MCF 10A (cell line): ENCODE measurements at regions not wholly inside any gene's neighbourhood (a gene's known extent, or its start where the extent isn't known, plus 50 kb on each side); places are given as distances from the start of the nearest gene placed in this dataset.
"Not testable (repeated sequence)": the region's sequence is repeated elsewhere in the genome, so short reads cannot be mapped to it uniquely, and the experiment has no call there.

Experiments used
- BruUV-seq: library from RNA; stranded (reverse); fragments of 400-500 nt; replicated peaks from 2 replicates; lab custom pipeline; 2021; lab: Mats Ljungman, UMichigan
- CTCF ChIA-PET: fragments of 300-600 bp; sonication (Branson Sonifier 250); formaldehyde crosslinking; extraction: SDS; loops from one replicate; lab custom pipeline; 2021; ENCODE audit warnings: antibody characterized with exemption, inconsistent platforms; lab: Yijun Ruan, JAX
- POLR2A ChIA-PET: fragments of 300-600, 350-650 bp; sonication (Branson Sonifier 250); formaldehyde crosslinking; extraction: SDS; loops from one replicate; lab custom pipeline; 2020; ENCODE audit warnings: antibody characterized with exemption, inconsistent platforms; lab: Yijun Ruan, JAX
- DNase-seq: peaks from one replicate; pipeline ENCODE4 v3.0.0-alpha.2; 2018; ENCODE audit not compliant: unreplicated experiment
- H3K27ac Mint-ChIP-seq: one replicate; pipeline ENCODE4 v1.8.0; 2022; ENCODE audit warnings: mild to moderate bottlenecking, low read depth, mixed read lengths; ENCODE audit not compliant: unreplicated experiment
- H3K27me3 Mint-ChIP-seq: one replicate; pipeline ENCODE4 v1.8.0; 2022; ENCODE audit warnings: mixed read lengths; ENCODE audit not compliant: insufficient read depth, unreplicated experiment
- H3K36me3 Mint-ChIP-seq: one replicate; pipeline ENCODE4 v1.8.0; 2022; ENCODE audit warnings: mild to moderate bottlenecking, moderate library complexity, mixed read lengths; ENCODE audit not compliant: insufficient read depth, unreplicated experiment
- H3K4me1 Mint-ChIP-seq: one replicate; pipeline ENCODE4 v1.8.0; 2022; ENCODE audit warnings: mixed read lengths; ENCODE audit not compliant: insufficient read depth, unreplicated experiment
- H3K4me3 Mint-ChIP-seq: one replicate; pipeline ENCODE4 v1.8.0; 2022; ENCODE audit warnings: mild to moderate bottlenecking, moderate library complexity, mixed read lengths; ENCODE audit not compliant: unreplicated experiment
- H3K9me3 Mint-ChIP-seq: one replicate; pipeline ENCODE4 v1.8.0; 2022; ENCODE audit warnings: mixed read lengths; ENCODE audit not compliant: unreplicated experiment
- intact Hi-C: fragments of 100-400 bp; cut with micrococcal nuclease; formaldehyde crosslinking; loops from 2 replicates; pipeline ENCODE4 v1.14.1; 2022
- TF ChIP-seq, protein P1 (sequence below): fragments of 200-600 bp; IDR thresholded peaks from one replicate; pipeline ENCODE4 v1.8.0; 2022; ENCODE audit warnings: antibody characterized with exemption, mild to moderate bottlenecking; ENCODE audit not compliant: unreplicated experiment

DNA sequence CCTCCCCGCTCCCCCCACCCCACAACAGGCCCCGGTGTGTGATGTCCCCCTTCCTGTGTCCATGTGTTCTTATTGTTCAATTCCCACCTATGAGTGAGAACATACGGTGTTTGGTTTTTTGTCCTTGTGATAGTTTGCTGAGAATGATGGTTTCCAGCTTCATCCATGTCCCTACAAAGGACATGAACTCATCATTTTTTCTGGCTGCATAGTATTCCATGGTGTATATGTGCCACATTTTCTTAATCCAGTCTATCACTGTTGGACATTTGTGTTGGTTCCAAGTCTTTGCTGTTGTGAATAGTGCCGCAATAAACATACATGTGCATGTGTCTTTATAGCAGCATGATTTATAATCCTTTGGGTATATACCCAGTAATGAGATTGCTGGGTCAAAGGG is 104.3 kb downstream of the MTPN start:
- CTCF ChIA-PET, H3K9me3 Mint-ChIP-seq, POLR2A ChIA-PET, intact Hi-C loops, H3K4me3 Mint-ChIP-seq, H3K36me3 Mint-ChIP-seq, BruUV-seq, H3K27me3 Mint-ChIP-seq, DNase-seq, H3K27ac Mint-ChIP-seq, H3K4me1 Mint-ChIP-seq: not testable (repeated sequence)

DNA sequence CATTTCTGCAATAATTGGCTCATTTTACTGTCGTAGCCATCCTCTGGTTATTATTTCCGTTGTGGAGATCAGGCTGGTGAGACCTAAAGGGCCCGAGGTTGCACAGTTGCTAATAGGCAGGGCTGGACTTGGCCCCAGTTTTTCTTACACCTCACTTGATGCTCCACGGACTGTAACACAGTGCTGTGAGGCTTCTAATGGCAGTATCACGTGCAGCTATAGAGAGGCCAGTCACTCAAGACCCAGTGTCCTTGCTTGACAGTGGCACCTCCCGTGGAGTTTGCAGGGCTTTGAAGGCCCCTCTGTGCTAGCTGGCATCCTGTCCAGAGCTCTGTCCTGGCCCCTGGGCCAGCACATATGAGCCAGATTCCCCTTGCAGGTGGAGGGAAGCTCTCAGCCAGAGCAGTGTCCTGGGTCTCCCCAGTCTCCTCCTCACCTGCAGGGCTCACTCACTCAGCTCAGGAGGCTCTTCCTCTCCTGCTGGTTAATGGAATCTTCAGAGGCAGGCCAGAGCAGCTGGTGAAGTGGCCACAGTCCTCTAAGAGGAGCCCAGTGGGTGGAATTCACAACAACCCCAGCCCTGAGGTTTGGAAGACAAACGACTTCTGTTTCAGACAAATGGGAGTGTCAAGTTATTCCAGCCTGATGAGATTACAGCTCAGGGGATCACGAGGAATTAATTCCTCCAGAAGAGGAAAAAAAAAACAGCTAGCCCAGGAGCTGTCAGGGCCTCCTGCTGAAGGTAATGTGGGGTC is 114.2 kb upstream of the FAM180A start:
- H3K27ac Mint-ChIP-seq: no peak overlapping the region
- POLR2A ChIA-PET: no interaction called here
- TF ChIP-seq, protein P1, sequence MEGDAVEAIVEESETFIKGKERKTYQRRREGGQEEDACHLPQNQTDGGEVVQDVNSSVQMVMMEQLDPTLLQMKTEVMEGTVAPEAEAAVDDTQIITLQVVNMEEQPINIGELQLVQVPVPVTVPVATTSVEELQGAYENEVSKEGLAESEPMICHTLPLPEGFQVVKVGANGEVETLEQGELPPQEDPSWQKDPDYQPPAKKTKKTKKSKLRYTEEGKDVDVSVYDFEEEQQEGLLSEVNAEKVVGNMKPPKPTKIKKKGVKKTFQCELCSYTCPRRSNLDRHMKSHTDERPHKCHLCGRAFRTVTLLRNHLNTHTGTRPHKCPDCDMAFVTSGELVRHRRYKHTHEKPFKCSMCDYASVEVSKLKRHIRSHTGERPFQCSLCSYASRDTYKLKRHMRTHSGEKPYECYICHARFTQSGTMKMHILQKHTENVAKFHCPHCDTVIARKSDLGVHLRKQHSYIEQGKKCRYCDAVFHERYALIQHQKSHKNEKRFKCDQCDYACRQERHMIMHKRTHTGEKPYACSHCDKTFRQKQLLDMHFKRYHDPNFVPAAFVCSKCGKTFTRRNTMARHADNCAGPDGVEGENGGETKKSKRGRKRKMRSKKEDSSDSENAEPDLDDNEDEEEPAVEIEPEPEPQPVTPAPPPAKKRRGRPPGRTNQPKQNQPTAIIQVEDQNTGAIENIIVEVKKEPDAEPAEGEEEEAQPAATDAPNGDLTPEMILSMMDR: no peak
- H3K4me3 Mint-ChIP-seq: no peak overlapping the region
- H3K27me3 Mint-ChIP-seq: no peaks in the 10 kb centered on the region
- CTCF ChIA-PET: interaction anchor here (0.7 to 1.6 kb wide), 3 partner anchors 12 to 197 kb away, joined by 3 to 4 read pairs (median 3); no protein-coding TSS in a partner anchor
- BruUV-seq: no TSS peak
- no peaks in the 10 kb centered on the region for H3K4me1 Mint-ChIP-seq
- H3K9me3 Mint-ChIP-seq: no peaks in the 10 kb centered on the region
- no peaks in the 10 kb centered on the region for H3K36me3 Mint-ChIP-seq
- intact Hi-C loops: no loop called here
- DNase-seq: no peak

DNA sequence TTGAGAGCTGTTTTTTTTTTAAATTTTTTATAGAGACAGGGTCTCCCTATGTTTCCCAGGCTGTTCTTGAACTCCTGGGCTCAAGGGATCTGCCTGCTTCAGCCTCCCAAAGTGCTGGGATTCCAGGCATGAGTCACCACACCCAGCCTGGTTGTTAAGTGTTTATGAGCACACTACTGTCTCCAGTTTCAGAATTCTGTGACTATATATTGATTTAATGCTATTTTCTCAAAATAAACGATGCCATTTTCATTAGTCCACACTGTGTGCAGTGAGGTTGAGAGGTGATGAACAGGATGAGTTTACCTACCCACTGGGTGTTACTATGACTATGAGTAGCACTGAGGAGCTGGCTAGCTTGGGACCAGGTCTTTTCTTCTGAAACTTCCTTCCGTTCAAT is 110.9 kb upstream of the FAM180A start:
- H3K4me1 Mint-ChIP-seq: no peaks in the 10 kb centered on the region

DNA sequence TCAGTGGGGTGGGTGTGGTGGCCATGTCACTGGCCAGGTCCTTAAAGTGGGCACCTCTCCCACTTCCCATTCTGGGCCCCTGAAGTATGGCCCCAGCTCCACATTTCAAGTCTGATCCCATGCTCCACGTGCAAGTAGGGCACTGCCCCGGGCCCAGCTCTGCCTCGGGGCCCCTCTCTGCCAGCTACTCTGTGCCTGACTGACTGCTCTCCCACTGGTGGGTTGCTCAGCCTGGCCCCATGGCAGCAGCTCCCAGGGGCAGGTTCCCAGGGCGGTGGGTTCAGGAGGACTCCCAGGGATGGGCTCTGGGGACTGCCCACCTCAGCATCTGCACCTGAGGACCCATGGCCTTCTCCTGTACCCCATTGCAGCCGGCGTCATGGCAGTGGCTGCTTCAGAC is 110.2 kb upstream of the FAM180A start:
- ChIA-PET POLR2A (no interaction called here), CTCF (no interaction called here)
- BruUV-seq: no TSS peak
- Mint-ChIP-seq H3K27me3 (no peaks in the 10 kb centered on the region), H3K4me1 (no peaks in the 10 kb centered on the region), H3K36me3 (no peaks in the 10 kb centered on the region), H3K9me3 (no peaks in the 10 kb centered on the region), H3K4me3 (no peak overlapping the region), H3K27ac (no peak overlapping the region)
- TF ChIP-seq, protein P1: no peak
- DNase-seq: no peak
- intact Hi-C loops: no loop called here

More for the DNA sequence above, 110.9 kb upstream of the FAM180A start:
- BruUV-seq: no TSS peak
- Mint-ChIP-seq H3K4me3 (no peak overlapping the region), H3K27me3 (no peaks in the 10 kb centered on the region), H3K27ac (no peak overlapping the region), H3K36me3 (no peaks in the 10 kb centered on the region), H3K9me3 (no peaks in the 10 kb centered on the region)
- ChIA-PET CTCF (interaction anchor here (0.6 kb wide), 1 partner anchor 148 kb away, joined by 3 read pairs; no protein-coding TSS in a partner anchor), POLR2A (no interaction called here)
- TF ChIP-seq, protein P1: no peak
- DNase-seq: peak; percentile 18
- intact Hi-C loops: no loop called here
